ENCODE measurements at regions not wholly inside any gene's neighbourhood (a gene's known extent, or its start where the extent isn't known, plus 50 kb on each side); places are given as distances from the start of the nearest gene placed in this dataset.

DNA sequence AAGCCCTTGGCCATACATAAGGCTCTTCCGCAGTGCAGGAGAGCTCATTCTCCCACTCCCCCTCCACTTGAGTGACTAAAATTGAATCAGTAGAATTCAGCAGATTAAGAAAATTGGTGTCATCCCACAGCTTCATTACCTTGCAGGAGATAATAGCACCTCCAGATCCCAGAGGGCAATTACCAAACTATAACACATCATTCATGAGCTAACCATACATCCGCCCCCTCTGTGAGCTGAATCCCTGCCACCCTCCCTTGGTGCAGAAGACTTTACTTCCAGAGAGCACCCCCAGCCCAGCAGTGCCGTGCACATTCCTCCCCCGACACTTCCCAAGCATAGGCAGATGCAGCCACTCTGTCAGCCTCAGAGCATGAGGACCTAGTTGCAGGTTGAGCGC, 496.5 kb upstream of the B3GAT1 start:
- TF ChIP-seq, protein P1, sequence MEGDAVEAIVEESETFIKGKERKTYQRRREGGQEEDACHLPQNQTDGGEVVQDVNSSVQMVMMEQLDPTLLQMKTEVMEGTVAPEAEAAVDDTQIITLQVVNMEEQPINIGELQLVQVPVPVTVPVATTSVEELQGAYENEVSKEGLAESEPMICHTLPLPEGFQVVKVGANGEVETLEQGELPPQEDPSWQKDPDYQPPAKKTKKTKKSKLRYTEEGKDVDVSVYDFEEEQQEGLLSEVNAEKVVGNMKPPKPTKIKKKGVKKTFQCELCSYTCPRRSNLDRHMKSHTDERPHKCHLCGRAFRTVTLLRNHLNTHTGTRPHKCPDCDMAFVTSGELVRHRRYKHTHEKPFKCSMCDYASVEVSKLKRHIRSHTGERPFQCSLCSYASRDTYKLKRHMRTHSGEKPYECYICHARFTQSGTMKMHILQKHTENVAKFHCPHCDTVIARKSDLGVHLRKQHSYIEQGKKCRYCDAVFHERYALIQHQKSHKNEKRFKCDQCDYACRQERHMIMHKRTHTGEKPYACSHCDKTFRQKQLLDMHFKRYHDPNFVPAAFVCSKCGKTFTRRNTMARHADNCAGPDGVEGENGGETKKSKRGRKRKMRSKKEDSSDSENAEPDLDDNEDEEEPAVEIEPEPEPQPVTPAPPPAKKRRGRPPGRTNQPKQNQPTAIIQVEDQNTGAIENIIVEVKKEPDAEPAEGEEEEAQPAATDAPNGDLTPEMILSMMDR (IDR thresholded peaks at IDR 0.05): no peak
- TF ChIP-seq POLR2A (IDR thresholded peaks at IDR 0.05): no peak

All from lower leg skin (tissue), 3 donors.